ENCODE measurements at regions not wholly inside any gene's neighbourhood (a gene's known extent, or its start where the extent isn't known, plus 50 kb on each side); places are given as distances from the start of the nearest gene placed in this dataset.

GRCh38 chr13:43988302-43988701 lies 108.6 kb downstream of the LACC1 start:
- WGBS, 2 experiments (ENCODE audit: low coverage in 1 of 2, low lambda C conversion rate in 2 of 2, missing lambda C conversion rate in 2 of 2) = 25 to 36% methylated on average over 1 of the region's 1 CpG
- Histone ChIP-seq H3K4me3 (no peak overlapping the region), H2AFZ (no peak overlapping the region), H3K4me2 (ENCODE audit: unreplicated experiment) (no peak overlapping the region), H3K9me2 (ENCODE audit: insufficient read depth) (no peaks in the 10 kb centered on the region), H3K79me2 (ENCODE audit: insufficient read depth) (no peaks in the 10 kb centered on the region), H4K20me1 (ENCODE audit: insufficient read depth) (no peaks in the 10 kb centered on the region), H3K9ac (no peak overlapping the region), H3K4me1 (ENCODE audit: insufficient read depth) (no peaks in the 10 kb centered on the region), H3K9me3 (ENCODE audit: low read depth) (no peaks in the 10 kb centered on the region), H3K36me3 (ENCODE audit: low read depth) (no peaks in the 10 kb centered on the region), H3F3A (ENCODE audit: insufficient read depth) (no peaks in the 10 kb centered on the region), H3K27me3 (replicated peaks; ENCODE audit: insufficient read depth) (peaks cover 56% of the 10 kb centered on the region), H3K27ac (no peak overlapping the region)
- TF ChIP-seq EZH2phosphoT487 (IDR thresholded peaks at IDR 0.05; ENCODE audit: insufficient read depth, low read depth) (no peak), EZH2 (IDR thresholded peaks at IDR 0.05; ENCODE audit: insufficient read depth, poor library complexity, severe bottlenecking) (no peak)
- in situ Hi-C loops (cut with MboI) = no loop called here
- DNase-seq = no peak

- Histone ChIP-seq H3K4me3 (no peak overlapping the region), H3K27me3 (replicated peaks; ENCODE audit: insufficient read depth) (peaks cover 41% of the 10 kb centered on the region; the same call in 1 of the 2 replicates), H2AFZ (no peak overlapping the region), H3K4me1 (ENCODE audit: insufficient read depth) (no peaks in the 10 kb centered on the region), H3K27ac (no peak overlapping the region), H3K4me2 (ENCODE audit: unreplicated experiment) (no peak overlapping the region), H3K9me2 (ENCODE audit: insufficient read depth) (no peaks in the 10 kb centered on the region), H3F3A (ENCODE audit: insufficient read depth) (no peaks in the 10 kb centered on the region), H3K79me2 (ENCODE audit: insufficient read depth) (no peaks in the 10 kb centered on the region), H3K9ac (no peak overlapping the region), H4K20me1 (ENCODE audit: insufficient read depth) (no peaks in the 10 kb centered on the region), H3K36me3 (ENCODE audit: low read depth) (no peaks in the 10 kb centered on the region), H3K9me3 (ENCODE audit: low read depth) (no peaks in the 10 kb centered on the region)
- TF ChIP-seq EZH2phosphoT487 (IDR thresholded peaks at IDR 0.05; ENCODE audit: insufficient read depth, low read depth) = no peak
- no peak for TF ChIP-seq EZH2 (IDR thresholded peaks at IDR 0.05; ENCODE audit: insufficient read depth, poor library complexity, severe bottlenecking)
- DNase-seq = no peak
- in situ Hi-C loops (cut with MboI) = no loop called here
- WGBS, 2 experiments (ENCODE audit: low coverage in 1 of 2, low lambda C conversion rate in 2 of 2, missing lambda C conversion rate in 2 of 2) = 74 to 80% methylated on average over 5 of the region's 5 CpGs
Measured at GRCh38 chr13:43990021-43990420, 110.3 kb downstream of the LACC1 start.

GRCh38 chr13:43990829-43991228 lies 111.1 kb downstream of the LACC1 start:
- H4K20me1 ChIP-seq (ENCODE audit: insufficient read depth) = no peaks in the 10 kb centered on the region
- H3K4me1 ChIP-seq (ENCODE audit: insufficient read depth) = no peaks in the 10 kb centered on the region
- in situ Hi-C loops (cut with MboI) = no loop called here
- H3K9ac ChIP-seq = no peak overlapping the region
- H3K9me3 ChIP-seq (ENCODE audit: low read depth) = no peaks in the 10 kb centered on the region
- no peaks in the 10 kb centered on the region for H3K79me2 ChIP-seq (ENCODE audit: insufficient read depth)
- TF ChIP-seq EZH2 (IDR thresholded peaks at IDR 0.05; ENCODE audit: insufficient read depth, poor library complexity, severe bottlenecking) (no peak), EZH2phosphoT487 (IDR thresholded peaks at IDR 0.05; ENCODE audit: insufficient read depth, low read depth) (no peak)
- no peak overlapping the region for H3K27ac ChIP-seq
- DNase-seq = no peak
- 59 to 68% methylated on average over 3 of the region's 3 CpGs for WGBS, 2 experiments (ENCODE audit: low coverage in 1 of 2, low lambda C conversion rate in 2 of 2, missing lambda C conversion rate in 2 of 2)
- no peaks in the 10 kb centered on the region for H3F3A ChIP-seq (ENCODE audit: insufficient read depth)
- no peak overlapping the region for H3K4me3 ChIP-seq
- H2AFZ ChIP-seq = no peak overlapping the region
- no peak overlapping the region for H3K4me2 ChIP-seq (ENCODE audit: unreplicated experiment)
- H3K9me2 ChIP-seq (ENCODE audit: insufficient read depth) = no peaks in the 10 kb centered on the region
- H3K27me3 ChIP-seq (replicated peaks; ENCODE audit: insufficient read depth) = peaks cover 36% of the 10 kb centered on the region; the same call in 1 of the 2 replicates
- H3K36me3 ChIP-seq (ENCODE audit: low read depth) = no peaks in the 10 kb centered on the region

- no peak overlapping the region for H3K9ac ChIP-seq
- in situ Hi-C loops (cut with MboI) = no loop called here
- no peak overlapping the region for H2AFZ ChIP-seq
- H3K9me2 ChIP-seq (ENCODE audit: insufficient read depth) = no peaks in the 10 kb centered on the region
- H3K27me3 ChIP-seq (replicated peaks; ENCODE audit: insufficient read depth) = peaks cover 45% of the 10 kb centered on the region
- 51 to 70% methylated on average over 4 of the region's 4 CpGs for WGBS, 2 experiments (ENCODE audit: low coverage in 1 of 2, low lambda C conversion rate in 2 of 2, missing lambda C conversion rate in 2 of 2)
- no peak for TF ChIP-seq EZH2phosphoT487 (IDR thresholded peaks at IDR 0.05; ENCODE audit: insufficient read depth, low read depth)
- no peak for TF ChIP-seq EZH2 (IDR thresholded peaks at IDR 0.05; ENCODE audit: insufficient read depth, poor library complexity, severe bottlenecking)
- H3K4me3 ChIP-seq = no peak overlapping the region
- no peaks in the 10 kb centered on the region for H3K9me3 ChIP-seq (ENCODE audit: low read depth)
- no peak overlapping the region for H3K27ac ChIP-seq
- H3K4me2 ChIP-seq (ENCODE audit: unreplicated experiment) = no peak overlapping the region
- DNase-seq = no peak
- H3K4me1 ChIP-seq (ENCODE audit: insufficient read depth) = no peaks in the 10 kb centered on the region
- no peaks in the 10 kb centered on the region for H3K79me2 ChIP-seq (ENCODE audit: insufficient read depth)
- no peaks in the 10 kb centered on the region for H3F3A ChIP-seq (ENCODE audit: insufficient read depth)
- H4K20me1 ChIP-seq (ENCODE audit: insufficient read depth) = no peaks in the 10 kb centered on the region
- H3K36me3 ChIP-seq (ENCODE audit: low read depth) = no peaks in the 10 kb centered on the region
Measured at GRCh38 chr13:43991773-43992201, 112.1 kb downstream of the LACC1 start.

- no peak overlapping the region for H2AFZ ChIP-seq
- no peak overlapping the region for H3K27ac ChIP-seq
- H3K4me3 ChIP-seq = no peak overlapping the region
- H4K20me1 ChIP-seq (ENCODE audit: insufficient read depth) = no peaks in the 10 kb centered on the region
- H3K79me2 ChIP-seq (ENCODE audit: insufficient read depth) = no peaks in the 10 kb centered on the region
- H3K9ac ChIP-seq = no peak overlapping the region
- H3K9me2 ChIP-seq (ENCODE audit: insufficient read depth) = no peaks in the 10 kb centered on the region
- WGBS, 2 experiments (ENCODE audit: low coverage in 1 of 2, low lambda C conversion rate in 2 of 2, missing lambda C conversion rate in 2 of 2) = 0 to 3% methylated on average over 1 of the region's 1 CpG
- no peaks in the 10 kb centered on the region for H3K36me3 ChIP-seq (ENCODE audit: low read depth)
- H3K4me1 ChIP-seq (ENCODE audit: insufficient read depth) = no peaks in the 10 kb centered on the region
- H3F3A ChIP-seq (ENCODE audit: insufficient read depth) = no peaks in the 10 kb centered on the region
- no peak overlapping the region for H3K4me2 ChIP-seq (ENCODE audit: unreplicated experiment)
- in situ Hi-C loops (cut with MboI) = no loop called here
- DNase-seq = no peak
- TF ChIP-seq EZH2 (IDR thresholded peaks at IDR 0.05; ENCODE audit: insufficient read depth, poor library complexity, severe bottlenecking) = no peak
- peaks cover 49% of the 10 kb centered on the region for H3K27me3 ChIP-seq (replicated peaks; ENCODE audit: insufficient read depth)
- no peaks in the 10 kb centered on the region for H3K9me3 ChIP-seq (ENCODE audit: low read depth)
Measured at GRCh38 chr13:43992211-43992610, 112.5 kb downstream of the LACC1 start.

Measured in GM23248 (cell line).